ENCODE measurements at regions not wholly inside any gene's neighbourhood (a gene's known extent, or its start where the extent isn't known, plus 50 kb on each side); places are given as distances from the start of the nearest gene placed in this dataset.

GRCh38 chr5:4720831-4721230 is 419.3 kb upstream of the ADAMTS16 start:
- peak; percentile 57 for DNase-seq (ENCODE audit: low spot score)

- no peak for DNase-seq (ENCODE audit: low spot score)
These were observed 417.2 kb upstream of the ADAMTS16 start for GRCh38 chr5:4722886-4723285.

- DNase-seq (ENCODE audit: low spot score) = no peak
These were observed 414.5 kb upstream of the ADAMTS16 start for GRCh38 chr5:4725594-4725993.

- no peak for DNase-seq (ENCODE audit: low spot score)
These were observed 409.9 kb upstream of the ADAMTS16 start for GRCh38 chr5:4730279-4730678.

GRCh38 chr5:4734348-4734747 is 405.8 kb upstream of the ADAMTS16 start:
- DNase-seq (ENCODE audit: low spot score) = no peak

- peak; percentile 19 for DNase-seq (ENCODE audit: low spot score)
These were observed 404.9 kb upstream of the ADAMTS16 start for GRCh38 chr5:4735261-4735660.

- DNase-seq (ENCODE audit: low spot score) = no peak
These were observed 402.3 kb upstream of the ADAMTS16 start for GRCh38 chr5:4737868-4738267.

- no peak for DNase-seq (ENCODE audit: low spot score)
These were observed 401.8 kb upstream of the ADAMTS16 start for GRCh38 chr5:4738298-4738697.

GRCh38 chr5:4740156-4740555 is 400.0 kb upstream of the ADAMTS16 start:
- no peak for DNase-seq (ENCODE audit: low spot score)

- DNase-seq (ENCODE audit: low spot score) = no peak
These were observed 381.6 kb upstream of the ADAMTS16 start for GRCh38 chr5:4758550-4758949.

GRCh38 chr5:4758996-4759395 is 381.1 kb upstream of the ADAMTS16 start:
- DNase-seq (ENCODE audit: low spot score) = no peak

- no peak for DNase-seq (ENCODE audit: low spot score)
These were observed 377.8 kb upstream of the ADAMTS16 start for GRCh38 chr5:4762316-4762715.

GRCh38 chr5:4765411-4765810 is 374.7 kb upstream of the ADAMTS16 start:
- DNase-seq (ENCODE audit: low spot score) = no peak

GRCh38 chr5:4766101-4766500 is 374.0 kb upstream of the ADAMTS16 start:
- DNase-seq (ENCODE audit: low spot score) = no peak

GRCh38 chr5:4772591-4772990 is 367.5 kb upstream of the ADAMTS16 start:
- peak; percentile 13 for DNase-seq (ENCODE audit: low spot score)

- no peak for DNase-seq (ENCODE audit: low spot score)
These were observed 366.3 kb upstream of the ADAMTS16 start for GRCh38 chr5:4773827-4774317.

GRCh38 chr5:4777435-4777834 is 362.7 kb upstream of the ADAMTS16 start:
- DNase-seq (ENCODE audit: low spot score) = no peak

- DNase-seq (ENCODE audit: low spot score) = no peak
These were observed 359.5 kb upstream of the ADAMTS16 start for GRCh38 chr5:4780633-4781032.

GRCh38 chr5:4781299-4781698 is 358.8 kb upstream of the ADAMTS16 start:
- no peak for DNase-seq (ENCODE audit: low spot score)

- no peak for DNase-seq (ENCODE audit: low spot score)
These were observed 354.2 kb upstream of the ADAMTS16 start for GRCh38 chr5:4785971-4786370.

GRCh38 chr5:4797445-4797844 is 342.7 kb upstream of the ADAMTS16 start:
- no peak for DNase-seq (ENCODE audit: low spot score)

- DNase-seq (ENCODE audit: low spot score) = peak; percentile 57
These were observed 338.1 kb upstream of the ADAMTS16 start for GRCh38 chr5:4802044-4802443.

GRCh38 chr5:4804691-4805360 is 335.3 kb upstream of the ADAMTS16 start:
- DNase-seq (ENCODE audit: low spot score) = no peak

- no peak for DNase-seq (ENCODE audit: low spot score)
These were observed 325.1 kb upstream of the ADAMTS16 start for GRCh38 chr5:4815002-4815401.

Data from kidney tubule cell (primary cell).